ENCODE measurements at regions not wholly inside any gene's neighbourhood (a gene's known extent, or its start where the extent isn't known, plus 50 kb on each side); places are given as distances from the start of the nearest gene placed in this dataset.

- Histone ChIP-seq H3K9ac (ENCODE audit: low read length) (no peak overlapping the region), H4K20me1 (ENCODE audit: insufficient read depth) (no peaks in the 10 kb centered on the region), H3K4me2 (ENCODE audit: low read length) (no peak overlapping the region), H2AFZ (ENCODE audit: low read depth, low read length) (no peak overlapping the region), H3K9me2 (ENCODE audit: insufficient read depth, low read length) (no peaks in the 10 kb centered on the region), H3K9me3 (ENCODE audit: low read length) (no peaks in the 10 kb centered on the region), H3K27ac (ENCODE audit: low read length) (no peak overlapping the region), H3K27me3 (ENCODE audit: insufficient read depth, low read depth, low read length) (no peaks in the 10 kb centered on the region), H3K79me2 (replicated peaks; ENCODE audit: insufficient read depth, low read length) (no peaks in the 10 kb centered on the region), H3K36me3 (ENCODE audit: insufficient read depth, low read length) (no peaks in the 10 kb centered on the region), H3F3A (ENCODE audit: insufficient read depth, low read length, poor library complexity, severe bottlenecking) (no peaks in the 10 kb centered on the region), H3K4me3 (ENCODE audit: low read length) (no peak overlapping the region)
- TF ChIP-seq EZH2 (IDR thresholded peaks at IDR 0.05; ENCODE audit: borderline replicate concordance, insufficient read depth, low read length, poor library complexity, severe bottlenecking) = no peak
- no peak for TF ChIP-seq TAF1 (IDR thresholded peaks at IDR 0.05; ENCODE audit: low read depth)
- no peak for TF ChIP-seq MXI1 (conservative IDR thresholded peaks at IDR 0.05; ENCODE audit: poor library complexity, severe bottlenecking)
Measured at GRCh38 chr13:106990594-106990993, 422.7 kb upstream of the ARGLU1 start.

GRCh38 chr13:106989876-106990275 lies 421.9 kb upstream of the ARGLU1 start:
- Histone ChIP-seq H3K9me3 (ENCODE audit: low read length) (no peaks in the 10 kb centered on the region), H3K79me2 (replicated peaks; ENCODE audit: insufficient read depth, low read length) (no peaks in the 10 kb centered on the region), H2AFZ (ENCODE audit: low read depth, low read length) (no peak overlapping the region), H3K27ac (ENCODE audit: low read length) (no peak overlapping the region), H3F3A (ENCODE audit: insufficient read depth, low read length, poor library complexity, severe bottlenecking) (no peaks in the 10 kb centered on the region), H3K4me2 (ENCODE audit: low read length) (no peak overlapping the region), H4K20me1 (ENCODE audit: insufficient read depth) (no peaks in the 10 kb centered on the region), H3K9ac (ENCODE audit: low read length) (no peak overlapping the region), H3K27me3 (ENCODE audit: insufficient read depth, low read depth, low read length) (no peaks in the 10 kb centered on the region), H3K9me2 (ENCODE audit: insufficient read depth, low read length) (no peaks in the 10 kb centered on the region), H3K4me3 (ENCODE audit: low read length) (no peak overlapping the region), H3K36me3 (ENCODE audit: insufficient read depth, low read length) (no peaks in the 10 kb centered on the region)
- TF ChIP-seq MXI1 (conservative IDR thresholded peaks at IDR 0.05; ENCODE audit: poor library complexity, severe bottlenecking) = no peak
- TF ChIP-seq REST (IDR thresholded peaks at IDR 0.05; ENCODE audit: borderline replicate concordance) = no peak
- no peak for TF ChIP-seq POLR2AphosphoS5 (IDR thresholded peaks at IDR 0.05)
- no peak for TF ChIP-seq EP300 (conservative IDR thresholded peaks at IDR 0.05; ENCODE audit: poor library complexity, severe bottlenecking)
- TF ChIP-seq TAF1 (IDR thresholded peaks at IDR 0.05; ENCODE audit: low read depth) = no peak

DNA sequence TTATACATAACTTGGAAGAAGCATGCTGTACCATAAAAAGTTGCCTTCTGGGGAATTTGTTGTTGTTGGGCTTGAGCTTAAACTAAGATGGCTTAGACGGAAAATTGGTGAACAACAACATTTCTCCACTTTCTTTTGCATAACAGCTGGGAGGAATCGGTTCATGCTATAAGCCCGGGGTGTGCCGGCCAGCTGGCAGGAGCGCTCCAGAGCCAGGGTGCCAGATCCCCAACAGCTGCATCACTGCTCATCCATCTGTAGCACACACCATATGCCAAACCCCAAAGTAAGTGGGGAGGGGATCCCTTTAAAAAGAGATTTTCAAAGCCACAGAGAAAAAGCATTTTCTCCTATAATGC lies 419.5 kb upstream of the ARGLU1 start:
- no peak overlapping the region for H3K27ac ChIP-seq (ENCODE audit: low read length)
- H2AFZ ChIP-seq (ENCODE audit: low read depth, low read length) = no peak overlapping the region
- no peaks in the 10 kb centered on the region for H3F3A ChIP-seq (ENCODE audit: insufficient read depth, low read length, poor library complexity, severe bottlenecking)
- no peaks in the 10 kb centered on the region for H4K20me1 ChIP-seq (ENCODE audit: insufficient read depth)
- no peaks in the 10 kb centered on the region for H3K9me3 ChIP-seq (ENCODE audit: low read length)
- H3K4me2 ChIP-seq (ENCODE audit: low read length) = no peak overlapping the region
- no peaks in the 10 kb centered on the region for H3K79me2 ChIP-seq (replicated peaks; ENCODE audit: insufficient read depth, low read length)
- no peak for TF ChIP-seq RAD21 (conservative IDR thresholded peaks at IDR 0.05)
- TF ChIP-seq EP300 (conservative IDR thresholded peaks at IDR 0.05; ENCODE audit: poor library complexity, severe bottlenecking) = no peak
- TF ChIP-seq EZH2 (IDR thresholded peaks at IDR 0.05; ENCODE audit: borderline replicate concordance, insufficient read depth, low read length, poor library complexity, severe bottlenecking) = no peak
- no peak for TF ChIP-seq SMC3 (conservative IDR thresholded peaks at IDR 0.05; ENCODE audit: poor library complexity)
- TF ChIP-seq, protein P1, sequence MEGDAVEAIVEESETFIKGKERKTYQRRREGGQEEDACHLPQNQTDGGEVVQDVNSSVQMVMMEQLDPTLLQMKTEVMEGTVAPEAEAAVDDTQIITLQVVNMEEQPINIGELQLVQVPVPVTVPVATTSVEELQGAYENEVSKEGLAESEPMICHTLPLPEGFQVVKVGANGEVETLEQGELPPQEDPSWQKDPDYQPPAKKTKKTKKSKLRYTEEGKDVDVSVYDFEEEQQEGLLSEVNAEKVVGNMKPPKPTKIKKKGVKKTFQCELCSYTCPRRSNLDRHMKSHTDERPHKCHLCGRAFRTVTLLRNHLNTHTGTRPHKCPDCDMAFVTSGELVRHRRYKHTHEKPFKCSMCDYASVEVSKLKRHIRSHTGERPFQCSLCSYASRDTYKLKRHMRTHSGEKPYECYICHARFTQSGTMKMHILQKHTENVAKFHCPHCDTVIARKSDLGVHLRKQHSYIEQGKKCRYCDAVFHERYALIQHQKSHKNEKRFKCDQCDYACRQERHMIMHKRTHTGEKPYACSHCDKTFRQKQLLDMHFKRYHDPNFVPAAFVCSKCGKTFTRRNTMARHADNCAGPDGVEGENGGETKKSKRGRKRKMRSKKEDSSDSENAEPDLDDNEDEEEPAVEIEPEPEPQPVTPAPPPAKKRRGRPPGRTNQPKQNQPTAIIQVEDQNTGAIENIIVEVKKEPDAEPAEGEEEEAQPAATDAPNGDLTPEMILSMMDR (IDR thresholded peaks at IDR 0.05; ENCODE audit: poor library complexity, severe bottlenecking) = no peak
- TF ChIP-seq POLR2AphosphoS5 (IDR thresholded peaks at IDR 0.05) = no peak
- no peak for TF ChIP-seq TAF1 (IDR thresholded peaks at IDR 0.05; ENCODE audit: low read depth)
- no peak overlapping the region for H3K4me3 ChIP-seq (ENCODE audit: low read length)
- H3K9ac ChIP-seq (ENCODE audit: low read length) = no peak overlapping the region
- H3K36me3 ChIP-seq (ENCODE audit: insufficient read depth, low read length) = no peaks in the 10 kb centered on the region
- no peaks in the 10 kb centered on the region for H3K27me3 ChIP-seq (ENCODE audit: insufficient read depth, low read depth, low read length)
- H3K9me2 ChIP-seq (ENCODE audit: insufficient read depth, low read length) = no peaks in the 10 kb centered on the region

Measured in neural cell (in vitro differentiated cells).